ENCODE measurements at regions not wholly inside any gene's neighbourhood (a gene's known extent, or its start where the extent isn't known, plus 50 kb on each side); places are given as distances from the start of the nearest gene placed in this dataset.

DNA sequence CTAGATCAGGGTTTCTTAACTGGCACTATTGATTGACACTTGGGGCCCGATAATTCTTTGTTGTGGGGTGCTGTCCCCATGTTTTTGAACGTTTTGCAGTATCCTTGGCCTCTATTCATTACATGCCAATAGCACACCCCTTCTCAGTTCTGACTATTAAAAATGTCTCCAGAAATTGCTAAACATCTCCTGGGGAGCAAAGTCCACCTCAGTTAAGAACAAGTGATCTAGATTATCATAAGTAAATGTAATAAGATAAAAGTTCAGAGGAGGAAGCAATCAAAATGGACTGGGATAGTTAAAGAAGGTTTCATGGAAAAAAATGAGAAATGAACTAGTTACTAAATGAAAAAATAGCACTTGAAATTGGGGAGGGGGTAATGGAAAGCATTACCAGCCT is 98.1 kb upstream of the MIR17HG start:
- no peak for TF ChIP-seq POLR2A (IDR thresholded peaks at IDR 0.05)
- TF ChIP-seq, protein P1, sequence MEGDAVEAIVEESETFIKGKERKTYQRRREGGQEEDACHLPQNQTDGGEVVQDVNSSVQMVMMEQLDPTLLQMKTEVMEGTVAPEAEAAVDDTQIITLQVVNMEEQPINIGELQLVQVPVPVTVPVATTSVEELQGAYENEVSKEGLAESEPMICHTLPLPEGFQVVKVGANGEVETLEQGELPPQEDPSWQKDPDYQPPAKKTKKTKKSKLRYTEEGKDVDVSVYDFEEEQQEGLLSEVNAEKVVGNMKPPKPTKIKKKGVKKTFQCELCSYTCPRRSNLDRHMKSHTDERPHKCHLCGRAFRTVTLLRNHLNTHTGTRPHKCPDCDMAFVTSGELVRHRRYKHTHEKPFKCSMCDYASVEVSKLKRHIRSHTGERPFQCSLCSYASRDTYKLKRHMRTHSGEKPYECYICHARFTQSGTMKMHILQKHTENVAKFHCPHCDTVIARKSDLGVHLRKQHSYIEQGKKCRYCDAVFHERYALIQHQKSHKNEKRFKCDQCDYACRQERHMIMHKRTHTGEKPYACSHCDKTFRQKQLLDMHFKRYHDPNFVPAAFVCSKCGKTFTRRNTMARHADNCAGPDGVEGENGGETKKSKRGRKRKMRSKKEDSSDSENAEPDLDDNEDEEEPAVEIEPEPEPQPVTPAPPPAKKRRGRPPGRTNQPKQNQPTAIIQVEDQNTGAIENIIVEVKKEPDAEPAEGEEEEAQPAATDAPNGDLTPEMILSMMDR (IDR thresholded peaks at IDR 0.05): no peak

Data from gastroesophageal sphincter (tissue), 3 donors.